Fibroblast of villous mesenchyme (primary cell): ENCODE measurements at regions not wholly inside any gene's neighbourhood (a gene's known extent, or its start where the extent isn't known, plus 50 kb on each side); places are given as distances from the start of the nearest gene placed in this dataset.

Experiments used
- DNase-seq: peaks from one replicate; pipeline ENCODE4 v3.0.0-alpha.2; 2010; ENCODE audit warnings: low read depth
- H3K4me3 ChIP-seq: 2 replicates; pipeline ENCODE4 v1.5.1; 2011; ENCODE audit warnings: low read depth, mild to moderate bottlenecking, low read length
- CTCF ChIP-seq: IDR thresholded peaks from 2 replicates; pipeline ENCODE4 v1.5.1; 2012; ENCODE audit warnings: low read depth, mild to moderate bottlenecking, low read length; ENCODE audit not compliant: insufficient read depth

- peak; percentile 28 for DNase-seq
- TF ChIP-seq CTCF: no peak
- H3K4me3 ChIP-seq: no peak overlapping the region
Measured at GRCh38 chr5:120240706-120241105, 223.4 kb upstream of the PRR16 start.

- DNase-seq: peak; percentile 15
- no peak for TF ChIP-seq CTCF
- H3K4me3 ChIP-seq: no peak overlapping the region
Measured at GRCh38 chr5:120241400-120241799, 222.7 kb upstream of the PRR16 start.

DNA sequence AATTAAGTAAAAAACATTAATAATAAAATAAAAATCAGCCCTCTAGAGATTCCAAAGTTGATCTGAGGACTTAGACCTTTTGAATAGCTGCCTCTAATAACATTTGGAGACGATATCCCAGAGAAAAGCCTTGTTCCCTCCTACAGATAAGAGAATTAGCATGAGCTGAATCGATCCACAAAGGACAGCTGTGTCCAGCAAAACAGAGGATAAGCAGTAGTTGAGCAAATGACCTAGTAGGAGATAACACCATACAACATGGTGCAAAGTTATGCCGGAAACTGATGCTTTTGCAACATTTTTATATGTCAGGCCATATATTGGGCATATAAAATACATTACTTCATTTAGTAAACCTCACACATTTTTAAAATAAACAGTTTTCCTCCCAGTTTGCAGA is 212.2 kb upstream of the PRR16 start:
- H3K4me3 ChIP-seq: no peak overlapping the region
- no peak for DNase-seq
- TF ChIP-seq CTCF: no peak

- DNase-seq: no peak
- H3K4me3 ChIP-seq: no peak overlapping the region
- no peak for TF ChIP-seq CTCF
Measured at GRCh38 chr5:120252839-120253238, 211.3 kb upstream of the PRR16 start.

GRCh38 chr5:120254385-120254784 is 209.7 kb upstream of the PRR16 start:
- no peak for TF ChIP-seq CTCF
- no peak overlapping the region for H3K4me3 ChIP-seq
- no peak for DNase-seq

GRCh38 chr5:120255214-120255613 is 208.9 kb upstream of the PRR16 start:
- no peak for DNase-seq
- no peak overlapping the region for H3K4me3 ChIP-seq
- no peak for TF ChIP-seq CTCF

- H3K4me3 ChIP-seq: no peak overlapping the region
- DNase-seq: no peak
- no peak for TF ChIP-seq CTCF
Measured at GRCh38 chr5:120256376-120256775, 207.7 kb upstream of the PRR16 start.
